Hematopoietic multipotent progenitor cell (in vitro differentiated cells): ENCODE measurements at regions not wholly inside any gene's neighbourhood (a gene's known extent, or its start where the extent isn't known, plus 50 kb on each side); places are given as distances from the start of the nearest gene placed in this dataset.
"Not testable (repeated sequence)": the region's sequence is repeated elsewhere in the genome, so short reads cannot be mapped to it uniquely, and the experiment has no call there.

Experiments used
- DNase-seq, 3 donors: peaks; one replicate each; pipeline ENCODE4 v3.0.0-alpha.2; 2011 to 2015; ENCODE audit warnings: low read depth in 2 of 3, low spot score in 2 of 3

DNA sequence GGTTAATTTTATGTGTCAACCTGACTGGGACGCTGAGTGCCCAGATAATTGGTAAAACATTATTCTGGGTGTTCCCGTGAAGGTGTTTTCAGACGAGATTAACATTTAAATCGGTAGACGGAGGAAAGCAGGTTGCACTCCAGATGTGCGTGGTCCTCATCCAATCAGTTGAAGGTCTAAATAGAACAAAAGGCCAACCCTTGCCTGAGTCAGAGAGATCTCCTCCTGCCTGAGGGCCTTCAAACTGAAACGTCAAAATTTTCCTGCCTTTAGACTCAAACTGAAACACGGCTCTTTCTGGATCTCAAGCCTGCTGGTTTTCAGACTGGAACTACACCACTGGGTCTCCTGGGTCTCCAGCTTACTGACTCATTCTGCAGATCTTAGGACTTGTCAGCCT, 70.9 kb downstream of the NPIPA5 start:
- DNase-seq: not testable (repeated sequence)

GRCh38 chr16:15305889-15306288, 72.2 kb downstream of the NPIPA5 start:
- DNase-seq: not testable (repeated sequence)

DNA sequence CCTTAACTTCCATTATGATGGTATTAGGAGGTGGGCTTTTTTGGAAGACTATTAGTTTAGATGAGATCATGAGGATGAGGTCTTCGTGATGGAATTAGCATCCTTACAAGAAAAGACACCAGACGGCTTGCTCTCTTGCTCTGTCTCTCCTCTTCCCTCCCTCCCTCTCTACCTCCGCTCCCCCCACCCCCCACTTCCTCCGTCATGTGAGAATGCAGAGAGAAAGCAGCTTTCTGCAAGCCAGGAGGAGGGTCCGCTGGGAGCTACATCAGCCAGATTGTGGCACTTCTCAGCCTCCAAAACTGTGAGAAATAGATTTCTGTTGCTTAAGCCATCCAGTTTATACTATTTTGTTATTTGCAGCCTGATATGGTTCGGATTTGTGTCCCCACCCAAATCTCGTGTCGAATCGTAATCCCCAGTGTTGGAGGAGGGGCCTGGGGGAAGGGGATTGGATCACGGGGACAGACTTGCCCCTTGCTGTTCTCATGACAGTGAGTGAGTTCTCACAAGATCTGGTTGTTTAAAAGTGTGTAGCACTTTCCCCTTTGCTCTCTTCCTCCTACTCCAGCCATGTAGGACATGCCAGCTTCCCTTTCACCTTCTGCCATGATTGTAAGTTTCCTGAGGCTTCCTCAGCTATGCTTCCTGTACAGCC, 74.3 kb downstream of the NPIPA5 start:
- DNase-seq: not testable (repeated sequence)

DNA sequence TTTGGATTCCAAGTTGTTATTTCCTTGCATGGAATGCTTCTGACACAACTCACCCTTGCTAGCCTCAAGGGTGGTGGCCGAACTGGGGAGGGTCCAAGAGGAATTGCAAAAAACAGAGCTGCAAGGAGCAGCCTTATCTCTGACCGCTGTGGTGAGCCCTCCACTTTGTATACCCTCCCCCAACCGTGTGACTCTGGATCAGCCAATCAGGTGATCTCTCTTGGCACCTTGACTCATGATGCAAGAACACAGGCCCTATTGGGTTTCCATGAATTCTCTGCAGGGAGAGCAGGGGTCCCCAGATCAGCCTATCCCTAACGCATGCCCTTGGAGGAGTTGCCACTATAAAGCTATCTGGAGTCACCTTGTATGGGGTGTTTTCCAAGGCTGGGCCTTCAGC, 81.0 kb downstream of the NPIPA5 start:
- not testable (repeated sequence) for DNase-seq

GRCh38 chr16:15274796-15275195, 103.3 kb downstream of the NPIPA5 start:
- not testable (repeated sequence) for DNase-seq

GRCh38 chr16:15273964-15274363, 104.1 kb downstream of the NPIPA5 start:
- DNase-seq: not testable (repeated sequence)

- not testable (repeated sequence) for DNase-seq
These were observed 111.2 kb downstream of the NPIPA5 start for GRCh38 chr16:15266941-15267340.

- DNase-seq: not testable (repeated sequence)
These were observed 115.9 kb downstream of the NPIPA5 start for GRCh38 chr16:15262212-15262611.

- DNase-seq: not testable (repeated sequence)
These were observed 130.1 kb downstream of the NPIPA5 start for GRCh38 chr16:15247971-15248370.

DNA sequence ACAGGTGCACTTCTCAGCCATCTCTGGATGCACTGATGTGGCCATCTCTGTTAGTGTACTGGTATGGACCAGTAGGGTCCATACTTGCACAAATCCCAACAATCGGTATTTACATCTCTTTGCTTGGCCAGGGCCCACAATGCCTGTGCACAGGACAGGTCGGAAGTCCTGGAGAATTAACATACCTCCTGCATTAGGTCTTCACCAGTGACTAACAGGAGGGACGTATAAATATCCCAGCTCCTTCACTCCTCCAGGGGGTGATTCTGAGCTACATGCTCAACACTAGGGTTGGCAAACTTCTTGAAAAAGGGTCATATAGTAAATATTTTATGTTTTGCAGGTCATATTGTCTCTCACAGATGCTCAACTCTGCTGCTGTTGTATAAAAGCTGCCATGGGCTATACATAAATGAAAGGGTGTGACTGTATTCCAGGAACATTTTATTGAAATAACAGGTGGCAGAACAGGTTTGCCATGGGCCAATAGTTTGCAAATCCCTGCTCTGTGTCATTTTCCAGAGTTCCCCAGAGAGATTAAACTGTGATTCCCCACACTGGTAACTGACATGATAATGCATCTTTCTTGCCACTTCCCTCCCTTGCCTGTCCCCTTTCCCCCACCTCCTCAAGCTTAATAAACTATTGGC, 141.3 kb downstream of the NPIPA5 start:
- DNase-seq: not testable (repeated sequence)

GRCh38 chr16:15235140-15235539, 141.1 kb upstream of the RRN3 start:
- DNase-seq: not testable (repeated sequence)

DNA sequence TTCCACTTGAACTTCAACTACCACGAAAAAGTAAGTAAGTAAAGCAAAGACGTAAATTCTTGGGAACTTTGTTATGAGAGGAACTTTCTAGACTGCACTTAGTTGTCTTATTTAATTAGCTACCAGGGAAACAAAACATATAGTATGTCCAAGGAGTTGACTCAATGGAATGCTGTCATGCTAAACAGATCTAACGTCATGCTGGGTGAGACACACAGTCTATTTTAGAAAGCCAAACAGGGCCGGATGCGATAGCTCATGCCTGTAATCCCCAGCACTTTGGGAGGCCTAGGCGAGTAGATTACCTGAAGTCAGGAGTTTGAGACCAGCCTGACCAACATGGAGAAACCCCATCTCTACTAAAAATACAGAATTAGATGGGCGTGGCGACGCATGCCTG, 140.6 kb upstream of the RRN3 start:
- DNase-seq: not testable (repeated sequence)

DNA sequence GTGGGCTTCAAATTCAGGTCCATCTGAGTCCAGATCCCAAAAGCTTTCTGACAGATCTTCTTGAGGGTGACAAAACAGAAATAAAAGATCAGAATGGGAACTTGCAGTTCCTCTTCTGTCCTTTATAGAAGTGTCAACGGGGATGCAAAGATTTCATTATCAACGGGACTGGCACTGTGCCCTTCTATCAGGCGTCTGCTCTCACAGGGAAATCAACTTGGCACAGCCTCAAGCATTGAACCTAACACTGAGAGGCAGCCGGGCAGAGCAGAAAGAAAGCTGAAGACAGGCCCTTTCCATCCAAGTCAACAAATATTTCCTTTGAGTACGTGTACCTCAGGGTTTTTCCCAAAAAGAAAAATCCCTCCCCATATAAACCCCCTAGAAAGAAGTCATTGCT, 136.4 kb upstream of the RRN3 start:
- not testable (repeated sequence) for DNase-seq

GRCh38 chr16:15229661-15230060, 135.6 kb upstream of the RRN3 start:
- DNase-seq: not testable (repeated sequence)

GRCh38 chr16:15224651-15225050, 130.6 kb upstream of the RRN3 start:
- DNase-seq: not testable (repeated sequence)

- not testable (repeated sequence) for DNase-seq
These were observed 129.3 kb upstream of the RRN3 start for GRCh38 chr16:15223398-15223797.

GRCh38 chr16:15219679-15220615, 125.9 kb upstream of the RRN3 start:
- peak in 2 of 3 donors; percentile 0 to 22 for DNase-seq

DNA sequence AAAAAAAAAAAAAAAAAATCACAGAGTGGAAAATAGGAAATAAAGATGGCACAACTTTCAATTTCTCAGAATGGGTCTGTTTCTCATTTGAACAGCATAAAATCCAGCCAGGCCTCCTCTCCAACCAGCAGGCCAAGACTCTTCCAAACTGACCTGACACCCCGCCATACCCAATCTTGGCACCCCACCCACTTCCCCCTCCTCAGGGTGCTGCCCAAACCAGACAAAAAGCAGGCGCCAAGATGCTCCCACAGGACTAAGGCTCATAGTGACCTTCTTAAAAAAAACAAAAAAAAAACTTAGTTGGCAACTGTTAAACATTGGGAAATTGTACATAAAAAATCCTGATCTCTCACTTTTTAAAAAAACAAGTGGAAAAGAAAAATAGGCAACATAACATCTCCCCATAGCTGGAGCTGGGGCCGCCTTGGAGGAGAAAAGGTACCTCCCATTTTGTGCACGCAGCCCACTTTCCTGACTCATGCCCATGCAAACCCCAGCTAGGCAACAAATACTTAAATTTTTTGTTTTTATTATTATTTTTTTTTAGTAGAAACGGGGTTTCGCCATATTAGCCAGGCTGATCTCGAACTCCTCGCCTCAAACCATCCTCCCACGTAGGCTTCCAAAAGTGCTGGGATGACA, 124.9 kb upstream of the RRN3 start:
- not testable (repeated sequence) for DNase-seq

DNA sequence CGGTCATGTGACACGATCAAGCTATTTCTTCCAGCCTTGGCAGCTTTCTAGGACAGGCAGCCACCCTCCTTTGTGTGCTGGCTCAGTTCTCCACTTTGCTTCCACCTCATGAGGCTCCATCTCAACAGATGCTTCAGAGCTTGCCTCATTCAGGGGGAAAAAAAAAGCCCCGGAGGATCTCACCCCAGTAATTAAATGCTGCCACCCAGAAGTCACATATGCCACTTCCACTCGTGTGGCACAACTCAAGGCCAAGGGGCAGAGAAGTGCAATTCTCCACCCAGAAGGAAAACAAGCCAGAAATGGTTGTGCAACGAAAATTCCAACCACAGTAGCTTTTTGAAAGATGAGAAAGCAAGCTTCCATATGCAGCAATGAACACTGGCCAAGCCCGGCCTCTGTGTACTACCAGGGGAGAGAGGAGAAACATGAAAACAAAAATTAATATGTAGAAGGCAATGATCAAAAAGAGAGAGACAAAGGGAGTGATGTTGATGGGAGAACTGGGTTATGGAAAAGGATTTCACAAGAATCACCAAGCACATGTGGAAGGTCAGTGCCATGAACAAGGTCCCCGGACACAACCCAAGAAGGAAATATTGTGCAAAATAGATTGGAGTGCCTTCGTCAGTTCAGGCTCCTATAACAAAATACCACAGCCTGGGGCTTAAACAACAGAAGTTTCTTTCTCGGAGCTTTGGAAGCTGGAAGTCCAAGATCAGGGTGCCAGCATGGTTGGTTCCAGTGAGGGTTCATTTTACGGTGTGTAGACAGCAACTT, 113.3 kb upstream of the RRN3 start:
- not testable (repeated sequence) for DNase-seq

DNA sequence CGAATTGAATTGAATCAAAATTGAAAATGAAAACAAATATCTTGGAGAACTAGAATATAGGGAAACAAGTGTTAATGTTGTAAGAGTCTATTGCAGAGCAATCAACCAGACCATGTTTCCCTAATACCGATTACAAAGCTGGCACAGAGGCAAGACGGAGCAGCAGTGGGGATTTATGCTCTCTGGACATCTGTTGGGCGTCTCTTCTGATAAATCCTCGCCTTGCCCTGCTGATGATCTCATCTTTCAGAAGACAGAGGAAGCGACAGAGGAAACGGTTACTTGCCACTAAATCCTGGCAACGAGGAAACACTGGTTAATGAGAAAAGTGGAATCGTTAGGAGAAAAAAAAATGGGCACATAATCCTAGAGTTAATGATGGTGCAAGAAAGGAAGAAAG, 112.4 kb upstream of the RRN3 start:
- DNase-seq: not testable (repeated sequence)
